NT2/D1 (cell line): ENCODE measurements at regions not wholly inside any gene's neighbourhood (a gene's known extent, or its start where the extent isn't known, plus 50 kb on each side); places are given as distances from the start of the nearest gene placed in this dataset.

Experiments used
- DNase-seq: peaks from one replicate; pipeline ENCODE4 v3.0.0-alpha.2; 2011; ENCODE audit warnings: low read depth, low spot score
- H3K27me3 ChIP-seq: 2 replicates; pipeline ENCODE4 v1.6.0; 2011; ENCODE audit warnings: mild to moderate bottlenecking; ENCODE audit not compliant: insufficient read length, insufficient read depth
- H3K36me3 ChIP-seq: 2 replicates; pipeline ENCODE4 v1.6.1; 2011; ENCODE audit warnings: mild to moderate bottlenecking, low read length, mixed read lengths; ENCODE audit not compliant: insufficient read depth, insufficient read length
- H3K4me1 ChIP-seq: 2 replicates; pipeline ENCODE4 v1.5.1; 2011; ENCODE audit not compliant: insufficient read depth, insufficient read length
- H3K4me3 ChIP-seq: 2 replicates; pipeline ENCODE4 v1.5.1; 2011; ENCODE audit warnings: low read depth; ENCODE audit not compliant: insufficient read length
- H3K9ac ChIP-seq: 2 replicates; pipeline ENCODE4 v1.6.0; 2011; ENCODE audit warnings: low read depth; ENCODE audit not compliant: insufficient read length
- H3K9me3 ChIP-seq: 2 replicates; pipeline ENCODE4 v1.5.1; 2011; ENCODE audit warnings: mild to moderate bottlenecking, low read length; ENCODE audit not compliant: insufficient read depth
- SUZ12 ChIP-seq: IDR thresholded peaks from 2 replicates; pipeline ENCODE4 v1.6.1; 2011; ENCODE audit not compliant: insufficient read length, insufficient read depth; ENCODE audit errors: extremely low read depth
- YY1 ChIP-seq: IDR thresholded peaks from 2 replicates; pipeline ENCODE4 v1.6.1; 2011; ENCODE audit not compliant: insufficient read length, insufficient read depth
- ZNF274 ChIP-seq: IDR thresholded peaks from 2 replicates; pipeline ENCODE4 v1.6.1; 2011; ENCODE audit warnings: mild to moderate bottlenecking, low read depth, low read length

DNA sequence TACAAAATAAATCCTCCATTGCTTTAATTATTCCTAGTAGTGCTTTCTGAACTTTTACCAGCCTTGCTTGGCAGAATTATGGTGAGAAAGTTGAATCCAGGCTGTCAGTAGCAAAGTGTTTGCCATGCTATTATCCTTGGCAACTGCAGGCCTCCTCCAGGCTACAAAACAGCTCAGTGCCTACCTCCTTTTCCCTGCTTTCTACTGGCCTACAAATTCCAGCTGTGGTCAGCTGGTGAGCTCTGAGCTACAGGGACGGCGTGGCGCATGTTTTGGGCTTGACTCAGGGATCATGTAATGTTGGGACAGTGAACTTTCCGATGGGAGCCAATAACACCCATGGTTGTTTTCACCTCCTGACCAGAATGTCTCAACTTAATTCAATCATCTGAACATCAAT, 456.1 kb upstream of the ADAMTS5 start:
- H3K9ac ChIP-seq: no peak overlapping the region
- TF ChIP-seq YY1: no peak
- no peak for TF ChIP-seq SUZ12
- TF ChIP-seq ZNF274: no peak
- no peak for DNase-seq
- peaks cover 4% of the 10 kb centered on the region; the same call in 1 of the 2 replicates for H3K9me3 ChIP-seq
- no peaks in the 10 kb centered on the region for H3K36me3 ChIP-seq
- H3K4me3 ChIP-seq: no peak overlapping the region
- H3K4me1 ChIP-seq: peaks cover 4% of the 10 kb centered on the region
- H3K27me3 ChIP-seq: no peaks in the 10 kb centered on the region

DNA sequence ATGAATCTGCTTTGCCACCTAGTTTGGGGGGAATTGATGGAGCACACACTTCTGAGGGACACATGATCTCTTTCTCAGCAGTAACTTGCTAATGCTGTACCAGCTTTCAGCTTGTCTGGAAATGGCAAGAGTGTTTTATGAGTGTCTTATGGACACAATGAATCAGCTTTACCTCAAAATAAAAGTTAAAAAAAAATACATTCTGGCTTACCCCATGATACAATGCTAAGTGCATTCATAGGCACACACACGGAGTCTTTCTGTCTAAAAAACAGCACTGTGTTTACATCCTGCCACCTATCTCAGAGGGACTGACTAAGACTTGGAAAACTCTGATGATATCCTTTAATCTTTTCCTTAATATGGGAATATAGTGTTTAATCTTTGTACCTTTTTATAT, 455.5 kb upstream of the ADAMTS5 start:
- H3K9me3 ChIP-seq: peaks cover 4% of the 10 kb centered on the region; the same call in 1 of the 2 replicates
- no peak for TF ChIP-seq SUZ12
- no peak for TF ChIP-seq YY1
- no peak for TF ChIP-seq ZNF274
- no peak for DNase-seq
- H3K4me1 ChIP-seq: peaks cover 4% of the 10 kb centered on the region
- H3K9ac ChIP-seq: no peak overlapping the region
- H3K36me3 ChIP-seq: no peaks in the 10 kb centered on the region
- no peak overlapping the region for H3K4me3 ChIP-seq
- no peaks in the 10 kb centered on the region for H3K27me3 ChIP-seq

DNA sequence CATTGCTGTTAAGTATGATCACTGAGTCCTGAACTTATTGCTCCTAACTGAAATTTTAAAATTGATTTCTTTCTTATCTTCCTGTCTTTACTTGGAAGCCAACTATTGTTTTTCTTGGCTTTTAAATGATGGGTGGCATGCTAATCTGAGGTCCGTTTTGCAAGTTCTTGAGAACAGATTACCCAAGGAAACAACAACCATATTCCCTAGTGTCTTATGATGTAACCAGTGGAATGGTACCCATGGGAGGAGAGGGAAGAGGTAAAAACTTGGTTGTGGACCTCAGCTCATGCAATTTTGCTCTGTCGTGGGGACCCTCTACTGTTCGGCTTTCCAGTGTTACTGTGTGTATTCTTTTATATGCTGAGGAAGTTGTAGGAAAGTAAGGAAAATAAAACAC, 454.8 kb upstream of the ADAMTS5 start:
- no peaks in the 10 kb centered on the region for H3K36me3 ChIP-seq
- peaks cover 4% of the 10 kb centered on the region; the same call in 1 of the 2 replicates for H3K9me3 ChIP-seq
- no peak overlapping the region for H3K4me3 ChIP-seq
- H3K27me3 ChIP-seq: no peaks in the 10 kb centered on the region
- DNase-seq: no peak
- no peak for TF ChIP-seq ZNF274
- H3K9ac ChIP-seq: no peak overlapping the region
- peaks cover 4% of the 10 kb centered on the region for H3K4me1 ChIP-seq

DNA sequence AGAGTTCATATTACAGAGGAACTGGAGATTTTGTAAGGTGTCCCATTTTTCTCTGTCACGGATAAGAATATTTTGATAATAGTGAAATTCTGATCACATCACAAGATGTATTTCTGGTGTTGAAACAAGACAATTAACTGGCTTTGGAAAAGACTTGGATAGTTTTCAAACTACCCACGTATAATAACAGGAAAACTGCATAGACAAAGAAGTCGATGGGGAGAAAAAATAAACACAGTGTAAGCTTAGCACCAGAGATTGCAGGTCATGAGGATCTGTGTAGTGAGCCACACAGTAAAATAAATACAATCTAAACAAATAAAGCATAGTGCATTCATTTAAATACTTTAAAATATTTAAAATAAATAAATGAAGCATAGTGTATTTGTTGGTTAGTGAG, 452.3 kb upstream of the ADAMTS5 start:
- Histone ChIP-seq H3K27me3 (no peaks in the 10 kb centered on the region), H3K9me3 (peaks cover 4% of the 10 kb centered on the region; the same call in 1 of the 2 replicates), H3K4me3 (no peak overlapping the region), H3K36me3 (no peaks in the 10 kb centered on the region), H3K4me1 (peaks cover 4% of the 10 kb centered on the region), H3K9ac (no peak overlapping the region)
- DNase-seq: no peak
- TF ChIP-seq ZNF274: no peak
- no peak for TF ChIP-seq SUZ12
- TF ChIP-seq YY1: no peak

DNA sequence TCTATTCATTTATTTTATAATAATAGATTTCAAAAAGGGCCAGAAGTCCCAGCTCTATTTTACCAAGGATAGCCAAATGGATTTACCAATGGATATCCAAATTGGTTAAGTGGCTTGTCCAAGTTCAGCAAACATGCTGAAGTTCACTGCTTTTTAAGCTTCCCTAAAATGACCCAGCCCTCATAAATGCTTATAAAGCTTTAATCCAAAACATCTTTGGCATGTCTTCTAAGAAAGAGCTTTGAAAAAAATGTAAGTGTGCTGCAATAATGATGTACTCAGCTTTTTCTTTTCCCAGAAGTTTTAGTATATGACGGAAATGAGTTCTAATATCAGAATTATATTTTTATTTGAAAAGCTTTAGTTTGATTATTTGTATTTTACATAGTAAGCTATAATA, 451.5 kb upstream of the ADAMTS5 start:
- Histone ChIP-seq H3K9me3 (peaks cover 4% of the 10 kb centered on the region; the same call in 1 of the 2 replicates), H3K4me3 (no peak overlapping the region), H3K36me3 (no peaks in the 10 kb centered on the region), H3K27me3 (no peaks in the 10 kb centered on the region), H3K9ac (no peak overlapping the region), H3K4me1 (peaks cover 4% of the 10 kb centered on the region)
- no peak for DNase-seq
- TF ChIP-seq SUZ12 (no peak), YY1 (no peak), ZNF274 (no peak)

DNA sequence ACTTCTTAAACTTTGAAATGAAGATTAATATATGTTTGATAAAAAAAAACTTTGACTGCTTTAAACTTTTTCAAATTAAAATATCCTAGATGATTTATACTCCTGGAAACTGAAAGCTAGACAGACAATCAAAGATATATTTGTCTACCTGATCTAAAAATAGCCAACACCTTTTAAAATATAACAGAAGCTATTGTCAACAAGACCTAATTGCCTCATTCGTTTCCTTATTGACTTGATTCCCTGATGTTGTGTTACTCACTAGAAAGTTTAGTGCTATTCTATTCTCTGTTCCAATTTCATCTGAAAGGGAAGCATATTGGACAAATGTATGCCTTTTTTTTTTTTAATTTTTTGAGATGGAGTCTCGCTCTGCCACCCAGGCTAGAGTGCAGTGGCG, 445.6 kb upstream of the ADAMTS5 start:
- Histone ChIP-seq H3K9me3 (no peaks in the 10 kb centered on the region), H3K4me1 (no peaks in the 10 kb centered on the region), H3K36me3 (no peaks in the 10 kb centered on the region), H3K4me3 (no peak overlapping the region), H3K27me3 (no peaks in the 10 kb centered on the region), H3K9ac (no peak overlapping the region)
- no peak for DNase-seq
- TF ChIP-seq YY1: no peak
- no peak for TF ChIP-seq SUZ12
- TF ChIP-seq ZNF274: no peak

DNA sequence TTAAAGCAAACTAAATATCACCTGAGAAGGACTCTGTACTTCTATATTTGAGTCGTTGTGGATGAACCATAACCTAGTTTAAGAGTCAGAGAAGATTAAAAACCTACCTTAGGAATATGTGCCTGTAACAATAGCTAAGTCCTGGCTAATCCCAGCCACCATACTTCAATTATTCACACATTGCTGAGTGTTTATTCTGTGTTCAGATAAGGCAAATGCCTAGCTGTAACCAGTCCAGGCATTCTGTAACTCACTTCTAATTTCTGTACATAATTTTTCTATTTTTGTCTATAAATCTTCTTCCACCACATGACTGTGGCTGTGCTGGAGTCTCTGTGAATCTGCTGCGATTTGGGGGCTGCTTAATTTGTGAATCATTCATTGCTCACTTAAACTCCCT, 441.9 kb upstream of the ADAMTS5 start:
- no peak overlapping the region for H3K9ac ChIP-seq
- no peaks in the 10 kb centered on the region for H3K27me3 ChIP-seq
- DNase-seq: no peak
- no peak overlapping the region for H3K4me3 ChIP-seq
- no peak for TF ChIP-seq SUZ12
- no peaks in the 10 kb centered on the region for H3K9me3 ChIP-seq
- no peaks in the 10 kb centered on the region for H3K4me1 ChIP-seq
- no peaks in the 10 kb centered on the region for H3K36me3 ChIP-seq

DNA sequence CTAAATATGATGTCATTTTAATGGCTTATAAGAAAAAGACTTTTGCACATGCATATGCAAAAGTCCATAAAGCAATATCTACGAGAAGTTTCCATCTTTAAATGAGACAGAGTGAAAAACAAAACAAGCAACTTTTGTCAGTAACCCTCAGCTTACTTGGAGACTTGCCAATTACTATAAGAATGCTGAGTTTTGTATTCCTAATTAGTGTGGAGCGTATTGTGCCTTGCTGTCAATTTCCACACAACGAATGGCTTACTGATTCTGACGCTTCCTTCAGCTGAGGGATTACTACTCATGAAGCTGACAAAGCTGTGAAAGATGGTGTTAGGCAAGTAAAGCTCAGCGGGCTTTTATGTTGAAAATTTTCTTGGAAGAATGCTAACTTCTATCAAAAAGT, 440.4 kb upstream of the ADAMTS5 start:
- H3K36me3 ChIP-seq: no peaks in the 10 kb centered on the region
- H3K4me3 ChIP-seq: no peak overlapping the region
- DNase-seq: no peak
- no peaks in the 10 kb centered on the region for H3K9me3 ChIP-seq
- H3K27me3 ChIP-seq: no peaks in the 10 kb centered on the region
- H3K9ac ChIP-seq: no peak overlapping the region
- H3K4me1 ChIP-seq: no peaks in the 10 kb centered on the region
- TF ChIP-seq SUZ12 (no peak), ZNF274 (no peak), YY1 (no peak)
